Brain microvascular endothelial cell (primary cell): ENCODE measurements at regions not wholly inside any gene's neighbourhood (a gene's known extent, or its start where the extent isn't known, plus 50 kb on each side); places are given as distances from the start of the nearest gene placed in this dataset.

Source experiments
- DNase-seq: peaks from one replicate; pipeline ENCODE4 v3.0.0-alpha.2; 2020
- H3K27ac ChIP-seq: fragments of 250-450 bp; sonication (Bioruptor Pico); 2 replicates; pipeline ENCODE4 v1.5.1; 2020; ENCODE audit warnings: mild to moderate bottlenecking, moderate library complexity
- H3K27me3 ChIP-seq: fragments of 250-450 bp; sonication (Bioruptor Pico); replicated peaks from 2 replicates; pipeline ENCODE4 v1.5.1; 2020; ENCODE audit warnings: mild to moderate bottlenecking
- H3K36me3 ChIP-seq: fragments of 250-450 bp; sonication (Bioruptor Pico); replicated peaks from 2 replicates; pipeline ENCODE4 v1.5.1; 2020; ENCODE audit warnings: mild to moderate bottlenecking
- H3K4me3 ChIP-seq: 2 replicates; pipeline ENCODE4 v1.5.1; 2011; ENCODE audit warnings: low read depth, mild to moderate bottlenecking, control low read depth, low read length, moderate library complexity
- in situ Hi-C: cut with HindIII; loops from 2 replicates; pipeline ENCODE4 v1.10.0; 2017; ENCODE audit warnings: low sequenced_read_pairs, low pct_ligation_motif_present
- TF ChIP-seq, protein P1 (sequence below): IDR thresholded peaks from 2 replicates; pipeline ENCODE4 v1.5.1; 2011; ENCODE audit warnings: low read depth, mild to moderate bottlenecking, moderate library complexity, low read length, control low read depth, inconsistent platforms; ENCODE audit errors: missing control alignments

DNA sequence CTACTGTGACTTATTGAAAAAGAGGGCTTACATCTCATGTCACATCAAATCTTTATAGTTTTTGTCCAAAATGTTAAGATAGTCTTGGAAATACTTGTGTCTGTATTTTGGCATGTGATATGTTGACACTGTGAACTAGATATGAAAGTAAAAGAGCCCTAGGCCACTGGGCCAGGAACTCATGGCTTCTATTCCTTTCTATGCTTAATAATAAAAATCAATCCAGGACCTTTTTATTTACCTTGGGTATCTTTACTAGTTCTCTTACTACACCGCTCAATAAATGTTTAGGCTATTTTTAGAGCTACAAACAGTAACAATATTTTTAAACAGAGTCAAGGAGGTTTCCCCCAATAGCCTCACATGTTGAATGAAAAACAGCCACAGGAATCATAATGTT is 348.6 kb upstream of the SLC24A2 start:
- no peak overlapping the region for H3K27ac ChIP-seq
- H3K36me3 ChIP-seq = no peaks in the 10 kb centered on the region
- TF ChIP-seq, protein P1, sequence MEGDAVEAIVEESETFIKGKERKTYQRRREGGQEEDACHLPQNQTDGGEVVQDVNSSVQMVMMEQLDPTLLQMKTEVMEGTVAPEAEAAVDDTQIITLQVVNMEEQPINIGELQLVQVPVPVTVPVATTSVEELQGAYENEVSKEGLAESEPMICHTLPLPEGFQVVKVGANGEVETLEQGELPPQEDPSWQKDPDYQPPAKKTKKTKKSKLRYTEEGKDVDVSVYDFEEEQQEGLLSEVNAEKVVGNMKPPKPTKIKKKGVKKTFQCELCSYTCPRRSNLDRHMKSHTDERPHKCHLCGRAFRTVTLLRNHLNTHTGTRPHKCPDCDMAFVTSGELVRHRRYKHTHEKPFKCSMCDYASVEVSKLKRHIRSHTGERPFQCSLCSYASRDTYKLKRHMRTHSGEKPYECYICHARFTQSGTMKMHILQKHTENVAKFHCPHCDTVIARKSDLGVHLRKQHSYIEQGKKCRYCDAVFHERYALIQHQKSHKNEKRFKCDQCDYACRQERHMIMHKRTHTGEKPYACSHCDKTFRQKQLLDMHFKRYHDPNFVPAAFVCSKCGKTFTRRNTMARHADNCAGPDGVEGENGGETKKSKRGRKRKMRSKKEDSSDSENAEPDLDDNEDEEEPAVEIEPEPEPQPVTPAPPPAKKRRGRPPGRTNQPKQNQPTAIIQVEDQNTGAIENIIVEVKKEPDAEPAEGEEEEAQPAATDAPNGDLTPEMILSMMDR = no peak
- no peak overlapping the region for H3K4me3 ChIP-seq
- no peak for DNase-seq
- in situ Hi-C loops = no loop called here
- no peaks in the 10 kb centered on the region for H3K27me3 ChIP-seq

DNA sequence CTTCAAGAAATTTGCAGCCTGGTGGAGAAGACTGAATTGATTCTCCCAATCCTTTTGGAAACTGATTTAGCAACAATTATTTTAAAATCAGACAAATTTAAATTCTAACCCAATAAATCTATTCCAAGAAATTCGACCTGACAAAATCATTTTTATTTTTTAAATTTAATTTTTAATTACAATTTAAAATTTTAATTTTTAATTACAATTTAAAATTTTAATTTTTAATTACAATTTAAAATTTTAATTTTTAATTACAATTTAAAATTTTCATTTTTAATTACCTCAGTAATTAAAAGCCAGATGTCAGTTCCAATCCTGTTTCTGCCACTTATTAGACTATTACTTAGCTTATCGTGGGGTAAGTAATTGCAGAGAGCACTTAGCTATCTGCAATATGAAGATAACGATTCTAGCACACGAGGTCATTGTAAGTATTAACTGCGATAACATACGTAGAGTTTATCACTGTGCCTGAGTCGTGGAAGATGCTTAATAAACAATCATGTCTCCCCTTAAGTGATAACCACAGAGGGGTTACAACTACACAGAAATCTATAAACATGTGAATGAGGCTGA is 346.4 kb upstream of the SLC24A2 start:
- TF ChIP-seq, protein P1 = no peak
- no peak overlapping the region for H3K27ac ChIP-seq
- no peaks in the 10 kb centered on the region for H3K36me3 ChIP-seq
- in situ Hi-C loops = no loop called here
- no peak for DNase-seq
- no peak overlapping the region for H3K4me3 ChIP-seq
- H3K27me3 ChIP-seq = no peaks in the 10 kb centered on the region

DNA sequence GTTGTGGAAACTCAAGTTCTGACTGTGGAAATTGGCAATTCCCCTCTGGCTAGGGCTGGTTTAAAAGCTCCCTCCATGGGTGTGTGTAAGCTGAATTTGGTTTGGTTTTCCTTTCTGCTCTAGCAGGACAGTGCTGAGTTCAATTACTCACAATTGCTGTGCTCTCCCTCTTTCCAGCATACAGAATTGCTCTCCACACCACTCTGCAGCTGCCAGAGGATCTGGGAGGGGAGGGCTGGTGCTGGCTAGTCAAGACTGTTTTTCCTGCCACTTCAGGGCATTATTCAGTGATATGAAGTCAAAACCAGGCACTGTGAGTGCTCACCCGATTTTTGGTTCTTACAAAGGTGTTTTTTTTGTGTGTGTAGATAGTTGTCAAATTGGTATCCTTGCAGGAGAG is 336.9 kb upstream of the SLC24A2 start:
- TF ChIP-seq, protein P1 = no peak
- no peaks in the 10 kb centered on the region for H3K27me3 ChIP-seq
- no peaks in the 10 kb centered on the region for H3K36me3 ChIP-seq
- H3K4me3 ChIP-seq = no peak overlapping the region
- in situ Hi-C loops = no loop called here
- DNase-seq = no peak
- no peak overlapping the region for H3K27ac ChIP-seq

DNA sequence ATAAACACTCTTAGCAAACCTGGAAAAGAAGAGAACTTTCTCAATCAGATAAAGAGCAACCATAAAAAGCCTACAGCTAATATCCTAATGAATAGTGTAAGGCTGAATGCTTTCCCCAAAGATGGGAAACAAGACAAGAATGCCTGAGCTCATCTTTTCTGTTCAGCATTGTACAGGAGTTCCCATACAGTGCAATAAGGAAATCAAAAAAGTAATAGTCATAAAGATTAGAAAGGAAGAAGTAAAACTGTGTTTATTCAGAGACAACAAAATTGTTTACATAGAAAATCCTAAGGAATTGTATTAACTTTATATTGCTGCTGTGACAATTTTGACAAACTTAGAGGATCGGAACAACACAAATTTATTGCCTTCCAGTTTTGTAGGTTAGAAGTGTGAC is 330.7 kb upstream of the SLC24A2 start:
- no peak overlapping the region for H3K27ac ChIP-seq
- no peak for DNase-seq
- TF ChIP-seq, protein P1 = no peak
- no peaks in the 10 kb centered on the region for H3K27me3 ChIP-seq
- H3K4me3 ChIP-seq = no peak overlapping the region
- no peaks in the 10 kb centered on the region for H3K36me3 ChIP-seq
- in situ Hi-C loops = no loop called here

DNA sequence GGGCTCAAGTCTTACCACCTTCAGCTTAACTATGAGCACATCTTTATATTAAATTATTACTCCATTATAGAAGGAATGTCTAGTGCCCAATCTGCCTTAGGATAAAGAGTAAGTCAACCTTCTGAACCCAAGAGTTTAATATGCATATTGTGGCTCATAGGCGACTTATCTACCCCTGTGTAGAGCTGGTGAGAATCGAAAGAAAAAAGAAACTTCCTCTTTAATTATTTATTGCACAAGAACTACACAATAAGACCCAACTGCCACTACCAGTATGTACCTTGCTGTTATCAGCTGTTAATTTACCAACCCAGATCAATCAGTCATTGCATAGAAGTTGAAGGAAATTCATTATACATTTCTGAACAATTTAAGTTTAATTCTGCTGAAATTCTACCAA is 329.1 kb upstream of the SLC24A2 start:
- Histone ChIP-seq H3K27ac (no peak overlapping the region), H3K4me3 (no peak overlapping the region), H3K27me3 (no peaks in the 10 kb centered on the region), H3K36me3 (no peaks in the 10 kb centered on the region)
- in situ Hi-C loops = no loop called here
- TF ChIP-seq, protein P1 = no peak
- no peak for DNase-seq

DNA sequence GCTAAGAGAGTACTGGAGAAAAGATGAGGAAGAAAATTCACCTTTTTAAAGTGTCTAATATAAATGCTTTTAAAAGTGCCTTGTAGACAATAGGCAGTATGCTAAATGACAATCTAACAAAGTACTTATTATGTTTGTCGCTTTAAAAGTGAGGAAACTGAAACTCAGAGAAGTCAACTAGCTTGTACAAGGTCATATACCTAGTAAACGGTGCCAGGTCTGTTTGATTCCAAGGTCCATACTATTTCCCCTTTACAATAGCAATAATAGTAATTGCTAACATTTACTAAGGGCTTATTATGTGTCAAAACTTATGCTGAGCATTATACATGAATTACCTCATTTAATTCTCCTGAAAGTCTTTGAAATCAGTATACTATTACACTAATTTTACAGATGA is 328.6 kb upstream of the SLC24A2 start:
- in situ Hi-C loops = no loop called here
- DNase-seq = no peak
- H3K4me3 ChIP-seq = no peak overlapping the region
- H3K36me3 ChIP-seq = no peaks in the 10 kb centered on the region
- H3K27ac ChIP-seq = no peak overlapping the region
- TF ChIP-seq, protein P1 = no peak
- H3K27me3 ChIP-seq = no peaks in the 10 kb centered on the region
